ENCODE measurements at regions not wholly inside any gene's neighbourhood (a gene's known extent, or its start where the extent isn't known, plus 50 kb on each side); places are given as distances from the start of the nearest gene placed in this dataset.

- TF ChIP-seq, protein P1, sequence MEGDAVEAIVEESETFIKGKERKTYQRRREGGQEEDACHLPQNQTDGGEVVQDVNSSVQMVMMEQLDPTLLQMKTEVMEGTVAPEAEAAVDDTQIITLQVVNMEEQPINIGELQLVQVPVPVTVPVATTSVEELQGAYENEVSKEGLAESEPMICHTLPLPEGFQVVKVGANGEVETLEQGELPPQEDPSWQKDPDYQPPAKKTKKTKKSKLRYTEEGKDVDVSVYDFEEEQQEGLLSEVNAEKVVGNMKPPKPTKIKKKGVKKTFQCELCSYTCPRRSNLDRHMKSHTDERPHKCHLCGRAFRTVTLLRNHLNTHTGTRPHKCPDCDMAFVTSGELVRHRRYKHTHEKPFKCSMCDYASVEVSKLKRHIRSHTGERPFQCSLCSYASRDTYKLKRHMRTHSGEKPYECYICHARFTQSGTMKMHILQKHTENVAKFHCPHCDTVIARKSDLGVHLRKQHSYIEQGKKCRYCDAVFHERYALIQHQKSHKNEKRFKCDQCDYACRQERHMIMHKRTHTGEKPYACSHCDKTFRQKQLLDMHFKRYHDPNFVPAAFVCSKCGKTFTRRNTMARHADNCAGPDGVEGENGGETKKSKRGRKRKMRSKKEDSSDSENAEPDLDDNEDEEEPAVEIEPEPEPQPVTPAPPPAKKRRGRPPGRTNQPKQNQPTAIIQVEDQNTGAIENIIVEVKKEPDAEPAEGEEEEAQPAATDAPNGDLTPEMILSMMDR (IDR thresholded peaks at IDR 0.05) = no peak
- TF ChIP-seq POLR2AphosphoS5 (IDR thresholded peaks at IDR 0.05) = no peak
Measured at GRCh38 chr4:138796761-138797160, 218.8 kb upstream of the NOCT start.
